ENCODE measurements at regions not wholly inside any gene's neighbourhood (a gene's known extent, or its start where the extent isn't known, plus 50 kb on each side); places are given as distances from the start of the nearest gene placed in this dataset.

GRCh38 chr6:95328231-95328630 is 249.1 kb upstream of the MANEA start:
- TF ChIP-seq, protein P1, sequence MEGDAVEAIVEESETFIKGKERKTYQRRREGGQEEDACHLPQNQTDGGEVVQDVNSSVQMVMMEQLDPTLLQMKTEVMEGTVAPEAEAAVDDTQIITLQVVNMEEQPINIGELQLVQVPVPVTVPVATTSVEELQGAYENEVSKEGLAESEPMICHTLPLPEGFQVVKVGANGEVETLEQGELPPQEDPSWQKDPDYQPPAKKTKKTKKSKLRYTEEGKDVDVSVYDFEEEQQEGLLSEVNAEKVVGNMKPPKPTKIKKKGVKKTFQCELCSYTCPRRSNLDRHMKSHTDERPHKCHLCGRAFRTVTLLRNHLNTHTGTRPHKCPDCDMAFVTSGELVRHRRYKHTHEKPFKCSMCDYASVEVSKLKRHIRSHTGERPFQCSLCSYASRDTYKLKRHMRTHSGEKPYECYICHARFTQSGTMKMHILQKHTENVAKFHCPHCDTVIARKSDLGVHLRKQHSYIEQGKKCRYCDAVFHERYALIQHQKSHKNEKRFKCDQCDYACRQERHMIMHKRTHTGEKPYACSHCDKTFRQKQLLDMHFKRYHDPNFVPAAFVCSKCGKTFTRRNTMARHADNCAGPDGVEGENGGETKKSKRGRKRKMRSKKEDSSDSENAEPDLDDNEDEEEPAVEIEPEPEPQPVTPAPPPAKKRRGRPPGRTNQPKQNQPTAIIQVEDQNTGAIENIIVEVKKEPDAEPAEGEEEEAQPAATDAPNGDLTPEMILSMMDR (IDR thresholded peaks at IDR 0.05) = no peak
- no peak for TF ChIP-seq POLR2A (IDR thresholded peaks at IDR 0.05)

All from testis (tissue), 2 donors.